ENCODE measurements at regions not wholly inside any gene's neighbourhood (a gene's known extent, or its start where the extent isn't known, plus 50 kb on each side); places are given as distances from the start of the nearest gene placed in this dataset.
A peak's percentile ranks its signal among the peaks of the same experiment; 100 is the strongest.

DNA sequence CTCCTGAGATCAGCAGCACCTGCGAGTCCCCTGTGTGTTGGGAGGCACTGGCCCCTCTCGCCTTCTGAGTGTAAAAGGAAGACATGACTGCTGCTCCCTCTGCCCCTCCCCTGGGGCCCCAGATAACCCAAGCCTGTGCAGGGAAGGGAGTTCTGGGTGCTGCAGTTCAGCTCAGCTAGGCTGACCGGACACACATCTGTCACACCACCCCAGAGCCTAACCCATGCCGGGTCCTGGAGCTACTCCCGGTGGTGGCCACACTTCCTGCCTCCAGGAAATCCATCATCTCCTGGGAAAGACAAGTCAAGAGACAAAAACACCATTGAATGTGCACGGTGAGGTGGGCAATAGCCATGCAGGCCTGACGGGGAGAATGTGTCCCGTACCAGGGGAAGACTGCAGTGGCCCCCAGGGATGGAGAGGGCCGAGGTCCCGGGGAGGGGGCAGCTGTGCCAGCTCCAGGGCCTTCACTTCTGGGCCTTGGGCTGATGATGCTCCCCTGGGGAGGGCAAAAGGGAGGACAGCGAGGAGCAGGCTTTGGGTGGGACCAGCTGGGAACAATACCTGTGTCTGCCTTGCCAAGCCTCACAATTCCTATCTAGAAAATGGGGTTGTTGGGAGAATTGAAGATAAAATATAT lies 210.6 kb downstream of the TFCP2L1 start:
- Histone ChIP-seq H3K9me3 (no peaks in the 10 kb centered on the region), H3K4me2 (peak overlapping the region; percentile 91), H3K4me3 (no peak overlapping the region), H3K27ac (peak overlapping the region; percentile 88 to 92), H3K4me1 (peaks cover 43% of the 10 kb centered on the region)
- DNase-seq (ENCODE audit: low read depth in 1 of 2, low spot score in 1 of 2) = peak in 1 of 2 experiments; percentile 20
- ATAC-seq = peak in 1 of 2 experiments; percentile 1; a peak in 1 of 6 replicates
- ChIA-PET CTCF (interaction anchor here (0.6 to 26.3 kb wide), 7 partner anchors 10 to 964 kb away, joined by 3 to 858 read pairs (median 5); no protein-coding TSS in a partner anchor), POLR2A (interaction anchor here (0.8 to 2.4 kb wide), 17 partner anchors 129 to 1533 kb away, joined by 3 to 30 read pairs (median 6); partner anchors contain the start of genes GLI2, RNU4ATAC and TMEM177)
- FAIRE-seq = no peak
- WGBS (ENCODE audit: missing lambda C conversion rate) = 83% methylated on average over 11 of the region's 11 CpGs
- no peak for TF ChIP-seq RFX5 (IDR thresholded peaks at IDR 0.05)
- TF ChIP-seq ZSCAN20 (CRISPR knock-in tag; IDR thresholded peaks at IDR 0.05) = no peak
- TF ChIP-seq, protein P1, sequence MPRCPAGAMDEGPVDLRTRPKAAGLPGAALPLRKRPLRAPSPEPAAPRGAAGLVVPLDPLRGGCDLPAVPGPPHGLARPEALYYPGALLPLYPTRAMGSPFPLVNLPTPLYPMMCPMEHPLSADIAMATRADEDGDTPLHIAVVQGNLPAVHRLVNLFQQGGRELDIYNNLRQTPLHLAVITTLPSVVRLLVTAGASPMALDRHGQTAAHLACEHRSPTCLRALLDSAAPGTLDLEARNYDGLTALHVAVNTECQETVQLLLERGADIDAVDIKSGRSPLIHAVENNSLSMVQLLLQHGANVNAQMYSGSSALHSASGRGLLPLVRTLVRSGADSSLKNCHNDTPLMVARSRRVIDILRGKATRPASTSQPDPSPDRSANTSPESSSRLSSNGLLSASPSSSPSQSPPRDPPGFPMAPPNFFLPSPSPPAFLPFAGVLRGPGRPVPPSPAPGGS (IDR thresholded peaks at IDR 0.05) = no peak
- no peak for TF ChIP-seq PHF8 (IDR thresholded peaks at IDR 0.05; ENCODE audit: borderline replicate concordance, low read depth)
- no peak for TF ChIP-seq RCOR1 (IDR thresholded peaks at IDR 0.05; ENCODE audit: low read depth, low read length)
- no peak for TF ChIP-seq MYC (IDR thresholded peaks at IDR 0.05; ENCODE audit: borderline replicate concordance, low read length)
- TF ChIP-seq, protein P2, sequence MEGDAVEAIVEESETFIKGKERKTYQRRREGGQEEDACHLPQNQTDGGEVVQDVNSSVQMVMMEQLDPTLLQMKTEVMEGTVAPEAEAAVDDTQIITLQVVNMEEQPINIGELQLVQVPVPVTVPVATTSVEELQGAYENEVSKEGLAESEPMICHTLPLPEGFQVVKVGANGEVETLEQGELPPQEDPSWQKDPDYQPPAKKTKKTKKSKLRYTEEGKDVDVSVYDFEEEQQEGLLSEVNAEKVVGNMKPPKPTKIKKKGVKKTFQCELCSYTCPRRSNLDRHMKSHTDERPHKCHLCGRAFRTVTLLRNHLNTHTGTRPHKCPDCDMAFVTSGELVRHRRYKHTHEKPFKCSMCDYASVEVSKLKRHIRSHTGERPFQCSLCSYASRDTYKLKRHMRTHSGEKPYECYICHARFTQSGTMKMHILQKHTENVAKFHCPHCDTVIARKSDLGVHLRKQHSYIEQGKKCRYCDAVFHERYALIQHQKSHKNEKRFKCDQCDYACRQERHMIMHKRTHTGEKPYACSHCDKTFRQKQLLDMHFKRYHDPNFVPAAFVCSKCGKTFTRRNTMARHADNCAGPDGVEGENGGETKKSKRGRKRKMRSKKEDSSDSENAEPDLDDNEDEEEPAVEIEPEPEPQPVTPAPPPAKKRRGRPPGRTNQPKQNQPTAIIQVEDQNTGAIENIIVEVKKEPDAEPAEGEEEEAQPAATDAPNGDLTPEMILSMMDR (IDR thresholded peaks at IDR 0.05) = no peak
- TF ChIP-seq, protein P3, sequence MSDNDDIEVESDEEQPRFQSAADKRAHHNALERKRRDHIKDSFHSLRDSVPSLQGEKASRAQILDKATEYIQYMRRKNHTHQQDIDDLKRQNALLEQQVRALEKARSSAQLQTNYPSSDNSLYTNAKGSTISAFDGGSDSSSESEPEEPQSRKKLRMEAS (IDR thresholded peaks at IDR 0.05) = no peak
- TF ChIP-seq TFCP2L1 (CRISPR knock-in tag; IDR thresholded peaks at IDR 0.05) = no peak
- TF ChIP-seq RARB (CRISPR knock-in tag; IDR thresholded peaks at IDR 0.05) = no peak

DNA sequence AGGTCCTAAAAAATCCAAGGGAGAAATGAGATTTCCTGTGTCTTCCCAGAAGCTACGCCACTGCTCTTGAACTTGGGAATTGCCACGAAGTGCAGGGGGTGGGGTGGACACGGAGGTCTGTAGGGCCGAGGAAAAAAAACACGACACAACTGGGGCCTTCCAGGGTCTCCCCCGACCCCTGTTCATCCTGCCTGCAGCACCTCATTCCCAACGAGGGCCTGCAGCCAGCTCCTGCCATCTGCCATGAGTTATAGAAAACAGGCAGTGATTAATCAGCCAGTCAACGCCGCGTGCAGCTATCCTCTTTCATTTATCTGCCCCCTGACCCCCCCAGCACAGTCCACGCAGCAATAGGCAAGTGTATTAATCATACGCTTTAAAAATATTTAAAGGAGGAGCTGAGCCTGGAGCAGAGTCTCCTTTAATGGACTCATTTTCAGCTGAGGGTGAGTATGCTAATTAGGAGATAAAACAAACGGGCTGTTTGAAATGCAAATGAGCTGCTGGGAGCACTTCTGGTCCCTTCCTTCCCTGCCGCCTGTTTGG lies 209.9 kb downstream of the TFCP2L1 start:
- H3K4me2 ChIP-seq = peak overlapping the region; percentile 91
- FAIRE-seq = no peak
- peaks cover 43% of the 10 kb centered on the region for H3K4me1 ChIP-seq
- no peaks in the 10 kb centered on the region for H3K9me3 ChIP-seq
- ChIA-PET POLR2A (interaction anchor here (0.5 to 2.4 kb wide), 29 partner anchors 15 to 1534 kb away, joined by 3 to 30 read pairs (median 4); partner anchors contain the start of genes GLI2, RNU4ATAC and TMEM177), CTCF (interaction anchor here (1.2 to 26.3 kb wide), 8 partner anchors 11 to 964 kb away, joined by 3 to 858 read pairs (median 7); no protein-coding TSS in a partner anchor)
- whole genome bisulfite sequencing (ENCODE audit: missing lambda C conversion rate) = 10% methylated on average over 14 of the region's 14 CpGs
- H3K4me3 ChIP-seq = peak overlapping the region; percentile 34; the same call in 2 of the 3 replicates
- peak; percentile 91 to 92 for DNase-seq (ENCODE audit: low read depth in 1 of 2, low spot score in 1 of 2)
- ATAC-seq = peak; percentile 51 to 70
- H3K27ac ChIP-seq = peak overlapping the region; percentile 88 to 92
- TF ChIP-seq KDM5A (IDR thresholded peaks at IDR 0.05) = no peak
- TF ChIP-seq, protein P4, sequence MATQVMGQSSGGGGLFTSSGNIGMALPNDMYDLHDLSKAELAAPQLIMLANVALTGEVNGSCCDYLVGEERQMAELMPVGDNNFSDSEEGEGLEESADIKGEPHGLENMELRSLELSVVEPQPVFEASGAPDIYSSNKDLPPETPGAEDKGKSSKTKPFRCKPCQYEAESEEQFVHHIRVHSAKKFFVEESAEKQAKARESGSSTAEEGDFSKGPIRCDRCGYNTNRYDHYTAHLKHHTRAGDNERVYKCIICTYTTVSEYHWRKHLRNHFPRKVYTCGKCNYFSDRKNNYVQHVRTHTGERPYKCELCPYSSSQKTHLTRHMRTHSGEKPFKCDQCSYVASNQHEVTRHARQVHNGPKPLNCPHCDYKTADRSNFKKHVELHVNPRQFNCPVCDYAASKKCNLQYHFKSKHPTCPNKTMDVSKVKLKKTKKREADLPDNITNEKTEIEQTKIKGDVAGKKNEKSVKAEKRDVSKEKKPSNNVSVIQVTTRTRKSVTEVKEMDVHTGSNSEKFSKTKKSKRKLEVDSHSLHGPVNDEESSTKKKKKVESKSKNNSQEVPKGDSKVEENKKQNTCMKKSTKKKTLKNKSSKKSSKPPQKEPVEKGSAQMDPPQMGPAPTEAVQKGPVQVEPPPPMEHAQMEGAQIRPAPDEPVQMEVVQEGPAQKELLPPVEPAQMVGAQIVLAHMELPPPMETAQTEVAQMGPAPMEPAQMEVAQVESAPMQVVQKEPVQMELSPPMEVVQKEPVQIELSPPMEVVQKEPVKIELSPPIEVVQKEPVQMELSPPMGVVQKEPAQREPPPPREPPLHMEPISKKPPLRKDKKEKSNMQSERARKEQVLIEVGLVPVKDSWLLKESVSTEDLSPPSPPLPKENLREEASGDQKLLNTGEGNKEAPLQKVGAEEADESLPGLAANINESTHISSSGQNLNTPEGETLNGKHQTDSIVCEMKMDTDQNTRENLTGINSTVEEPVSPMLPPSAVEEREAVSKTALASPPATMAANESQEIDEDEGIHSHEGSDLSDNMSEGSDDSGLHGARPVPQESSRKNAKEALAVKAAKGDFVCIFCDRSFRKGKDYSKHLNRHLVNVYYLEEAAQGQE (IDR thresholded peaks at IDR 0.05) = no peak
- TF ChIP-seq, protein P5, sequence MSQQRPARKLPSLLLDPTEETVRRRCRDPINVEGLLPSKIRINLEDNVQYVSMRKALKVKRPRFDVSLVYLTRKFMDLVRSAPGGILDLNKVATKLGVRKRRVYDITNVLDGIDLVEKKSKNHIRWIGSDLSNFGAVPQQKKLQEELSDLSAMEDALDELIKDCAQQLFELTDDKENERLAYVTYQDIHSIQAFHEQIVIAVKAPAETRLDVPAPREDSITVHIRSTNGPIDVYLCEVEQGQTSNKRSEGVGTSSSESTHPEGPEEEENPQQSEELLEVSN (IDR thresholded peaks at IDR 0.05; ENCODE audit: borderline replicate concordance, low read depth) = peak; percentile 61; the same call in 1 of the 2 replicates
- TF ChIP-seq RNF2 (IDR thresholded peaks at IDR 0.05; ENCODE audit: borderline replicate concordance, low read depth) = no peak
- no peak for TF ChIP-seq ZNF302 (CRISPR knock-in tag; IDR thresholded peaks at IDR 0.05)
- TF ChIP-seq EHF (CRISPR knock-in tag; IDR thresholded peaks at IDR 0.05) = peak; percentile 94
- TF ChIP-seq PHF8 (IDR thresholded peaks at IDR 0.05; ENCODE audit: borderline replicate concordance, low read depth) = no peak
- TF ChIP-seq CBX2 (IDR thresholded peaks at IDR 0.05; ENCODE audit: borderline replicate concordance, low read depth) = no peak
- TF ChIP-seq MYC (IDR thresholded peaks at IDR 0.05; ENCODE audit: borderline replicate concordance, low read length) = peak; percentile 68; the same call in 1 of the 2 replicates
- TF ChIP-seq, protein P6, sequence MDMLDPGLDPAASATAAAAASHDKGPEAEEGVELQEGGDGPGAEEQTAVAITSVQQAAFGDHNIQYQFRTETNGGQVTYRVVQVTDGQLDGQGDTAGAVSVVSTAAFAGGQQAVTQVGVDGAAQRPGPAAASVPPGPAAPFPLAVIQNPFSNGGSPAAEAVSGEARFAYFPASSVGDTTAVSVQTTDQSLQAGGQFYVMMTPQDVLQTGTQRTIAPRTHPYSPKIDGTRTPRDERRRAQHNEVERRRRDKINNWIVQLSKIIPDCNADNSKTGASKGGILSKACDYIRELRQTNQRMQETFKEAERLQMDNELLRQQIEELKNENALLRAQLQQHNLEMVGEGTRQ (IDR thresholded peaks at IDR 0.05) = no peak
- TF ChIP-seq HOXA7 (CRISPR knock-in tag; IDR thresholded peaks at IDR 0.05) = peak; percentile 100
- no peak for TF ChIP-seq NFE2L2 (conservative IDR thresholded peaks at IDR 0.05; ENCODE audit: low read length)
- no peak for TF ChIP-seq RFX5 (IDR thresholded peaks at IDR 0.05)
- no peak for TF ChIP-seq HDAC2 (IDR thresholded peaks at IDR 0.05)
- TF ChIP-seq, protein P3 (IDR thresholded peaks at IDR 0.05) = peak; percentile 87
- TF ChIP-seq GATA3 (IDR thresholded peaks at IDR 0.05; ENCODE audit: borderline replicate concordance) = peak; percentile 73; the same call in 1 of the 2 replicates
- TF ChIP-seq, protein P7, sequence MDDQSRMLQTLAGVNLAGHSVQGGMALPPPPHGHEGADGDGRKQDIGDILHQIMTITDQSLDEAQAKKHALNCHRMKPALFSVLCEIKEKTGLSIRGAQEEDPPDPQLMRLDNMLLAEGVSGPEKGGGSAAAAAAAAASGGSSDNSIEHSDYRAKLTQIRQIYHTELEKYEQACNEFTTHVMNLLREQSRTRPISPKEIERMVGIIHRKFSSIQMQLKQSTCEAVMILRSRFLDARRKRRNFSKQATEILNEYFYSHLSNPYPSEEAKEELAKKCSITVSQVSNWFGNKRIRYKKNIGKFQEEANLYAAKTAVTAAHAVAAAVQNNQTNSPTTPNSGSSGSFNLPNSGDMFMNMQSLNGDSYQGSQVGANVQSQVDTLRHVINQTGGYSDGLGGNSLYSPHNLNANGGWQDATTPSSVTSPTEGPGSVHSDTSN (IDR thresholded peaks at IDR 0.05) = peak; percentile 99
- no peak for TF ChIP-seq POLR2AphosphoS2 (conservative IDR thresholded peaks at IDR 0.05; ENCODE audit: low read length)
